HepG2 (cell line): ENCODE measurements at regions not wholly inside any gene's neighbourhood (a gene's known extent, or its start where the extent isn't known, plus 50 kb on each side); places are given as distances from the start of the nearest gene placed in this dataset.

ENCODE experiments used
- ATAC-seq: fragments of 200-7000 bp; cut with Tn5 transposase; 3 replicates; pipeline ENCODE4 v1.9.1; 2020; ENCODE audit warnings: mild to moderate bottlenecking, moderate library complexity
- BruUV-seq: library from RNA; stranded (reverse); fragments of 400-500 nt; replicated peaks from 2 replicates; lab custom pipeline; 2021; lab: Mats Ljungman, UMichigan
- CTCF ChIA-PET: fragments of 300-600 bp; formaldehyde crosslinking; extraction: SDS; loops from one replicate; lab custom pipeline; 2021; ENCODE audit warnings: low total read pairs, inconsistent platforms, low intra/inter-chr PET ratio; lab: Yijun Ruan, JAX
- POLR2A ChIA-PET: fragments of 350-600 bp; sonication (Branson Sonifier 250); formaldehyde crosslinking; loops from one replicate; lab custom pipeline; 2020; ENCODE audit warnings: antibody characterized with exemption, inconsistent platforms; lab: Yijun Ruan, JAX
- DNase-seq: peaks from one replicate; pipeline ENCODE4 v3.0.0-alpha.2; 2015; ENCODE audit warnings: low spot score
- FAIRE-seq: peaks from 3 replicates; lab custom pipeline; 2011; peaks lifted over from hg19 to GRCh38; lab: Jason Lieb, UNC
- H2AFZ ChIP-seq: one replicate; pipeline ENCODE4 v1.6.1; 2011; ENCODE audit warnings: low read length, inconsistent platforms
- H3K27ac ChIP-seq: fragments of 300-600 bp; 3 replicates; pipeline ENCODE4 v1.8.0; 2011; ENCODE audit warnings: mixed run types, mild to moderate bottlenecking, mixed read lengths, low read length, inconsistent platforms; ENCODE audit not compliant: insufficient read depth; ENCODE audit errors: extremely low read length
- H3K27me3 ChIP-seq, 2 experiments: fragments of 200-600 bp in 1 of 2; 2 replicates in 1 of 2; 3 replicates in 1 of 2; pipeline versions ENCODE4 v1.6.0 to v1.8.0; 2011; ENCODE audit warnings: low read length in 2 of 2, mild to moderate bottlenecking in 2 of 2, moderate library complexity in 2 of 2, inconsistent platforms in 1 of 2; ENCODE audit not compliant: insufficient read depth in 2 of 2, control insufficient read depth in 1 of 2
- H3K36me3 ChIP-seq, 2 experiments: fragments of 200-600 bp in 1 of 2; replicated peaks in 1 of 2; 2 replicates in 1 of 2; 3 replicates in 1 of 2; pipeline versions ENCODE4 v1.5.1 to v1.8.0; 2011; ENCODE audit warnings: low read length in 2 of 2, inconsistent platforms in 1 of 2; ENCODE audit not compliant: insufficient read depth in 2 of 2, control insufficient read depth in 1 of 2
- H3K4me1 ChIP-seq: 2 replicates; pipeline ENCODE4 v1.5.1; 2012; ENCODE audit warnings: low read length, inconsistent platforms; ENCODE audit not compliant: insufficient read depth
- H3K4me2 ChIP-seq: 2 replicates; pipeline ENCODE4 v1.6.0; 2011; ENCODE audit warnings: low read depth, low read length, inconsistent platforms
- H3K4me3 ChIP-seq, 3 experiments: fragments of 200-600 bp in 1 of 3; sonication (generic), shearing (Covaris generic) in 1 of 3; replicated peaks in 1 of 3; 2 replicates each; pipeline ENCODE4 v1.5.1; 2011 to 2016; ENCODE audit warnings: low read length in 3 of 3, inconsistent platforms in 2 of 3, low read depth in 2 of 3, mild to moderate bottlenecking in 2 of 3, control low read depth in 1 of 3, mixed read lengths in 1 of 3; ENCODE audit not compliant: insufficient read depth in 1 of 3
- H3K79me2 ChIP-seq: one replicate; pipeline ENCODE4 v1.6.1; 2011; ENCODE audit warnings: low read length, inconsistent platforms; ENCODE audit not compliant: insufficient read depth
- H3K9ac ChIP-seq: 2 replicates; pipeline ENCODE4 v1.6.0; 2011; ENCODE audit warnings: mild to moderate bottlenecking, low read depth, low read length, inconsistent platforms; ENCODE audit not compliant: insufficient read depth
- H3K9me3 ChIP-seq: 2 replicates; pipeline ENCODE4 v1.5.1; 2012; ENCODE audit warnings: mild to moderate bottlenecking, low read length
- H4K20me1 ChIP-seq: 2 replicates; pipeline ENCODE4 v1.6.0; 2011; ENCODE audit warnings: inconsistent platforms, mild to moderate bottlenecking, low read length, moderate library complexity; ENCODE audit not compliant: insufficient read depth
- CBX5 ChIP-seq: sonication (generic); formaldehyde crosslinking; IDR thresholded peaks from 2 replicates; pipeline ENCODE4 v1.4.0; 2020; ENCODE audit warnings: missing genetic modification reagents, borderline replicate concordance
- CHD2 ChIP-seq: IDR thresholded peaks from 2 replicates; pipeline ENCODE4 v1.6.1; 2011; ENCODE audit warnings: low read depth, low read length, improper control_type of control experiment
- ERF ChIP-seq: IDR thresholded peaks from 2 replicates; pipeline ENCODE4 v1.6.1; 2018; ENCODE audit warnings: missing biosample characterization, missing genetic modification reagents
- GTF3A ChIP-seq: sonication (generic); formaldehyde crosslinking; conservative IDR thresholded peaks from 2 replicates; pipeline ENCODE4 v1.4.0; 2020; ENCODE audit warnings: mild to moderate bottlenecking, missing genetic modification reagents
- IKZF1 ChIP-seq: fragments of 450-650 bp; IDR thresholded peaks from 2 replicates; pipeline ENCODE4 v1.7.1; 2016
- SIX4 ChIP-seq: sonication (generic); formaldehyde crosslinking; IDR thresholded peaks from 2 replicates; pipeline ENCODE4 v1.4.0; 2020; ENCODE audit warnings: missing genetic modification reagents
- SNAPC4 ChIP-seq: sonication (generic); formaldehyde crosslinking; IDR thresholded peaks from 2 replicates; pipeline ENCODE4 v1.4.0; 2020; ENCODE audit warnings: mild to moderate bottlenecking, missing genetic modification reagents
- TIGD3 ChIP-seq: sonication (generic); formaldehyde crosslinking; IDR thresholded peaks from 2 replicates; pipeline ENCODE4 v1.5.1; 2020; ENCODE audit warnings: mild to moderate bottlenecking, missing genetic modification reagents, borderline replicate concordance
- YY1 ChIP-seq: IDR thresholded peaks from 2 replicates; pipeline ENCODE4 v1.6.1; 2011; ENCODE audit warnings: low read length, low read depth, moderate library complexity, mild to moderate bottlenecking; ENCODE audit not compliant: insufficient read depth, insufficient replicate concordance
- ZBTB14 ChIP-seq: sonication (generic); formaldehyde crosslinking; IDR thresholded peaks from 2 replicates; pipeline ENCODE4 v1.4.0; 2020; ENCODE audit warnings: missing genetic modification reagents
- ZBTB37 ChIP-seq: sonication (generic); formaldehyde crosslinking; IDR thresholded peaks from 2 replicates; pipeline ENCODE4 v1.4.0; 2020; ENCODE audit warnings: mild to moderate bottlenecking, missing genetic modification reagents
- ZFP41 ChIP-seq: sonication (generic); formaldehyde crosslinking; IDR thresholded peaks from 2 replicates; pipeline ENCODE4 v1.4.0; 2020; ENCODE audit warnings: mild to moderate bottlenecking, missing genetic modification reagents, borderline replicate concordance
- ZFY ChIP-seq: sonication (generic); formaldehyde crosslinking; IDR thresholded peaks from 2 replicates; pipeline ENCODE4 v1.4.0; 2020; ENCODE audit warnings: missing genetic modification reagents
- ZGPAT ChIP-seq: IDR thresholded peaks from 2 replicates; pipeline ENCODE4 v1.6.1; 2016; ENCODE audit warnings: mild to moderate bottlenecking
- ZMYM3 ChIP-seq: sonication (generic); formaldehyde crosslinking; IDR thresholded peaks from 2 replicates; pipeline ENCODE4 v1.5.1; 2020; ENCODE audit warnings: mild to moderate bottlenecking, missing genetic modification reagents
- ZNF629 ChIP-seq: sonication (generic); formaldehyde crosslinking; conservative IDR thresholded peaks from 2 replicates; pipeline ENCODE4 v1.5.0; 2020; ENCODE audit warnings: missing genetic modification reagents
- ZSCAN30 ChIP-seq: sonication (generic); formaldehyde crosslinking; IDR thresholded peaks from 2 replicates; pipeline ENCODE4 v1.5.0; 2020; ENCODE audit warnings: mild to moderate bottlenecking, missing genetic modification reagents
- WGBS: methylation state at CpG from one replicate; pipeline ENCODE4 v1.1.6; 2017; ENCODE audit warnings: low lambda C conversion rate; 5-methylcytosine and 5-hydroxymethylcytosine counted together
- in situ Hi-C: cut with HindIII; loops from 2 replicates; pipeline ENCODE4 v1.10.0; 2017; ENCODE audit warnings: low pct_unique_long_range_greater_than_20kb; ENCODE audit not compliant: extremely low pct_ligation_motif_present
- intact Hi-C: fragments of 100-400 bp; cut with micrococcal nuclease; formaldehyde crosslinking; loops from one replicate; pipeline ENCODE4 v1.10.0; 2022; ENCODE audit not compliant: unreplicated experiment

- 78% methylated on average over 2 of the region's 2 CpGs for WGBS
- Histone ChIP-seq H3K27me3 (no peaks in the 10 kb centered on the region), H3K4me3 (no peak overlapping the region), H2AFZ (no peak overlapping the region), H3K9me3 (peaks cover 22% of the 10 kb centered on the region), H3K79me2 (no peaks in the 10 kb centered on the region), H3K4me2 (no peak overlapping the region), H3K4me1 (no peaks in the 10 kb centered on the region), H3K9ac (no peak overlapping the region), H3K36me3 (no peaks in the 10 kb centered on the region), H4K20me1 (no peaks in the 10 kb centered on the region), H3K27ac (no peak overlapping the region)
- intact Hi-C loops (no loop called here), in situ Hi-C loops (no loop called here)
- ChIA-PET CTCF (no interaction called here), POLR2A (no interaction called here)
- no TSS peak for BruUV-seq
- FAIRE-seq (no peak), ATAC-seq (no peak), DNase-seq (no peak)
- TF ChIP-seq SNAPC4 (no peak), CHD2 (no peak), ZNF629 (CRISPR knock-in tag) (no peak), ZSCAN30 (no peak), IKZF1 (no peak), CBX5 (no peak), ZFY (CRISPR knock-in tag) (no peak), YY1 (no peak), ZMYM3 (CRISPR knock-in tag) (no peak), ZGPAT (CRISPR knock-in tag) (no peak), ZBTB37 (CRISPR knock-in tag) (no peak), GTF3A (CRISPR knock-in tag) (no peak), ZBTB14 (CRISPR knock-in tag) (no peak), ZFP41 (CRISPR knock-in tag) (no peak), ERF (CRISPR knock-in tag) (no peak), SIX4 (CRISPR knock-in tag) (no peak), TIGD3 (CRISPR knock-in tag) (no peak)
Observed at GRCh38 chr11:50182486-50182885, 149.8 kb downstream of the OR4C45 start.
